ENCODE measurements at regions not wholly inside any gene's neighbourhood (a gene's known extent, or its start where the extent isn't known, plus 50 kb on each side); places are given as distances from the start of the nearest gene placed in this dataset.

GRCh38 chr20:20824924-20825584 is 112.6 kb upstream of the RALGAPA2 start:
- DNase-seq, result peak; percentile 58 to 77

GRCh38 chr20:20823476-20823881 is 111.0 kb upstream of the RALGAPA2 start:
- DNase-seq, result peak; percentile 65 to 74

GRCh38 chr20:20821484-20822260 is 109.2 kb upstream of the RALGAPA2 start:
- DNase-seq, result no peak

GRCh38 chr20:20820785-20821483 is 108.5 kb upstream of the RALGAPA2 start:
- DNase-seq, result no peak

GRCh38 chr20:20820104-20820503 is 107.7 kb upstream of the RALGAPA2 start:
- peak; percentile 17 to 25 for DNase-seq

- no peak for DNase-seq
Observed at GRCh38 chr20:20816969-20817755, 104.7 kb upstream of the RALGAPA2 start.

GRCh38 chr20:20815711-20816455 is 103.4 kb upstream of the RALGAPA2 start:
- no peak for DNase-seq

- DNase-seq, result no peak
Observed at GRCh38 chr20:20814685-20815084, 102.2 kb upstream of the RALGAPA2 start.

GRCh38 chr20:20812136-20812535 is 99.7 kb upstream of the RALGAPA2 start:
- no peak for DNase-seq

GRCh38 chr20:20808016-20808415 is 95.6 kb upstream of the RALGAPA2 start:
- DNase-seq, result peak in 1 of 2 donors; percentile 25

GRCh38 chr20:20806121-20807095 is 94.0 kb upstream of the RALGAPA2 start:
- DNase-seq, result no peak

GRCh38 chr20:20803011-20803410 is 90.6 kb upstream of the RALGAPA2 start:
- no peak for DNase-seq

GRCh38 chr20:20802328-20802727 is 89.9 kb upstream of the RALGAPA2 start:
- no peak for DNase-seq

- DNase-seq, result no peak
Observed at GRCh38 chr20:20799716-20800312, 87.4 kb upstream of the RALGAPA2 start.

GRCh38 chr20:20797521-20798310 is 85.3 kb upstream of the RALGAPA2 start:
- DNase-seq, result no peak

- DNase-seq, result no peak
Observed at GRCh38 chr20:20796766-20797440, 84.5 kb upstream of the RALGAPA2 start.

- no peak for DNase-seq
Observed at GRCh38 chr20:20795721-20796120, 83.3 kb upstream of the RALGAPA2 start.

- DNase-seq, result no peak
Observed at GRCh38 chr20:20795119-20795518, 82.7 kb upstream of the RALGAPA2 start.

- peak; percentile 67 to 87 for DNase-seq
Observed at GRCh38 chr20:20793591-20793990, 81.1 kb upstream of the RALGAPA2 start.

All from inflammatory macrophage (primary cell).